HG03066 (cell line): ENCODE measurements at regions not wholly inside any gene's neighbourhood (a gene's known extent, or its start where the extent isn't known, plus 50 kb on each side); places are given as distances from the start of the nearest gene placed in this dataset.
"Not testable (repeated sequence)": the region's sequence is repeated elsewhere in the genome, so short reads cannot be mapped to it uniquely, and the experiment has no call there.

Experiments used
- ATAC-seq: cut with Tn5 transposase; IDR thresholded peaks from one replicate; pipeline ENCODE4 v1.9.1; 2021; ENCODE audit warnings: low read depth; ENCODE audit not compliant: unreplicated experiment

- no peak for ATAC-seq
These were observed 187.3 kb upstream of the TLE4 start for GRCh38 chr9:79384501-79384900.

DNA sequence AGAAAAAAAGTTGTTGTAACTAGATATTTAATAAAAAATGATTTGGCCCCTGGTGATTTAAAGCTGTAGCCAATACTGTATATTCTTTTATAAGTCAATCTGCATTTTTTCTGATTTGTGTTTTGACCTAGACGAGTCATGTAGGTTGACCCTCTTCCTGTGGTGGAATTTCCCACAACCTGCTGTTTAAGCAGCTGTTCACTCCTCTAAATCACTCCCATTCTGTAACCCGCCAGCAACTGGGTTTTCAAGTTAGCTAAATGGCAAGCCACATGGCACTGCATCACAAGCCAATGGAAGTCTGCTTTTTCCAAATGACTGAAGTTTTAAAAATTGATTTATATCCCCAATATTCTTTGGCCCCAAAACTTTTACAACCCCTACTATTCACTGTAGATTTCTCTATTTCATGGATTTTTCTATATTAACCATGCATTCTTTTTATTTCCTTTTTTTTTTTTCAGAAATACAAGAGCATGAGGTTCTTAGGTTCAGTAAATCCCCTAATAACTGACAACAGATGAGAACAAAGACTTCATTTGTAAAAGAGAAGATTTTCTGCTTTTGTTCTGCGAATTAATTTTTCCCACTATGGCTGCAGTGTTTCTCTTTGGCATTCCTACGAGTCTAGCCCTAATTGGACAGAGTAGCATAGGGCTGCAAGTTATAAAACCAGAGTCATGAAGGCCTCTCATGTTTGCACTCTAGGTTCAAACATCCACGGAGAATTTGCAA lies 184.5 kb upstream of the TLE4 start:
- no peak for ATAC-seq

DNA sequence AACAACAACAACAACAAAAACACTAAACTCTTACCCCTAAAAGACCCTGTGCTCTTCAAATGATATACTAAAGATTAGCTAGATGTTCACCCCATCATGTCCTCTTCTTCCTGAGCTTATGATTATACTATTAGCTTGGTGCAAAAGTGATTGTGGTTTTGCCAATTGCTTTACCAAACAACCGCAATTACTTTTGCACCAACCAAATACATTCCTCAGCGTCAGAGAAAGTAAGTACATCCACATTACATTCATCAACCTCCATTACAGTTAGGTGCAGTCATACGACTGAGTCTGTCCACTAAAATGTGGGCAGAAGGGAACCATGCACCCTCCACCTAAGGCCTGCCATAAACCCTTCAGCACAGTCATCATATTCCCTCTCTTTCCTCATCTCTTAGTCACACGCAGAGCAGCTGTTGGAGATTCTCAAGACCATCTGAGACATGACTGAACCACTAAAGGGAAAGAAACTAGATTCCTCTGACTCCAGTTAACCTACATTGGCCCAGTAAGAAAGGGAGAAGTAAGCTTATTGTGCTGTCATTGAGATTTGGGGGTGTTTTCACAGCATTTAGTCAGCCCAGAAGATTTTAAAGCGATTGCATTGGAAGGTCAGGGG lies 181.6 kb upstream of the TLE4 start:
- no peak for ATAC-seq

GRCh38 chr9:79390781-79391770 lies 180.7 kb upstream of the TLE4 start:
- no peak for ATAC-seq

DNA sequence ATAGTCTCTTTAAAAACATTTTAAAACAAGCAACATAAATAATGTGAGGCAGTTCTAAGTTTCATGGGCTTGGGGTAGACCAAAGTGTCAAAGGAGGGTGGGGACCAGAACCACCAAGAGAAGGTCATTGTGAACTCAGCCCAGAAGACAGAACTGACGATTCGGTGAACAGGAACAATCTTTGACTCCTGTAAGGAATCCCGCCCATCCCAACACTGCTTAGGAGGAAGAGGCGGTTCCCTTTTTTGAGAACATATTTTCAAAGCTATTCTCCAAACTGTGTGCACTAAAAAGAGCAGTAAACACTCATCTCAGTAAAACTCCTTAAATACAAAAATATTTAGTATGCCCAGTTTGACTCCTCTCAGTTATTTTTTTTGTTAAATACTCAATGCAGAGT lies 176.5 kb upstream of the TLE4 start:
- no peak for ATAC-seq

- ATAC-seq, result no peak
These were observed 176.0 kb upstream of the TLE4 start for GRCh38 chr9:79395755-79396154.

GRCh38 chr9:79396168-79396567 lies 175.6 kb upstream of the TLE4 start:
- ATAC-seq, result no peak

- ATAC-seq, result no peak
These were observed 168.3 kb upstream of the TLE4 start for GRCh38 chr9:79403495-79403894.

DNA sequence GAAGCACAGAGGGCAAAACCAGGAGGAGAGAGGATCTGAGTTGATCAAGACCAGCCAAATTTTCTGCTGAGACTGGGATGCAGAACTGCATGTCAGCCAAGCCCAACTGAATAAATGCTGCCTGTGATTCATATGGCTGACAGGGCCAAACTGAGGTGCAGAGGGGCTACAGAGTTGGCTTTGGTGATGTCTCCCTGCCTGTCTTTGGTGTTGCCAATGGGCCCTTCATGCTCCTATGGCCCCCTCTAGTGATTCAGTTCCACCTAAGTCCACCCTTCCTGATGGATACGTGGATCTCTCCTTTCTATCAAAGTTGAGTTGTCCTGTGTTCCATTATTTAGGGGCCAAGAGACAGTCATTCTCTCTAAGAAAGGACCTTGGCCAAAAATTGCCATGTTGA lies 163.6 kb upstream of the TLE4 start:
- ATAC-seq, result no peak

DNA sequence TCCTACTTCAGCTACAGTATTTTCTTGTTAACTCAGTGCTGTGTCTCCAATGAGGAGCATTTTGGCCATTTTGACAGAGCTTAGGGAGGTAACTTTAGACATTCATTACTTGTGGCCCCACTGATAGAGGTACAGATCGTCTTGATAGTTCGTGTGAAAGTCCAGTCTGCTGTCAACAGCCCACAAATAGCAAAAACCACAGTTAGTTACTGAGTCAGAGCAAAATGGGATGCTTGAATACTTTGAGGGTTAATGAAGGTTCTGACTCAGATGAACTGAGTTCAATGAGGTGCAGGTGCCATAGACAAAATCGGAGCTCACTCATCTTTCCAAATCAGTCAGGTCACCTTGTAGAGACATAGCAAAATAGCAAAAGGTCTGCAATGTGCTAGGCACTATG lies 163.1 kb upstream of the TLE4 start:
- no peak for ATAC-seq

- no peak for ATAC-seq
These were observed 162.5 kb upstream of the TLE4 start for GRCh38 chr9:79409182-79409823.

GRCh38 chr9:79425840-79426239 lies 145.9 kb upstream of the TLE4 start:
- no peak for ATAC-seq

DNA sequence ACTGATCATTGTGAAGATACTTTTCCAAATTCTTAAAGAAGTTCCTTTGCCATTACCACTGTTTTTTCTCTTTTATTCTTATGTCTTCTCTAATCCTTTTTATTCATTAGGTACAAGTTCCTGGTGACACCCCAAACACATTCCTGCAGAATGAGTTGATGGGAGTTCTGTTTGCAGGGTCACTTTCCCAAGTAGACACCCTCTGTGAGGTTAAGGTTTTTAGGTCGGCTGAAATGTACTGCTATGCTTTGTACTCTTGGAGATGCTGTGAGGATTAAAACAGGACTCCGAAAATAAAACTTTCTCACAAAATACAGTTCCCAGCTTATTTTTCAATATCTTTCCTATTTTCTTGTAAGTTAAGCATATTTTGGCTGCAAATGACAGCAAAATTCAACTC lies 143.3 kb upstream of the TLE4 start:
- ATAC-seq, result no peak

DNA sequence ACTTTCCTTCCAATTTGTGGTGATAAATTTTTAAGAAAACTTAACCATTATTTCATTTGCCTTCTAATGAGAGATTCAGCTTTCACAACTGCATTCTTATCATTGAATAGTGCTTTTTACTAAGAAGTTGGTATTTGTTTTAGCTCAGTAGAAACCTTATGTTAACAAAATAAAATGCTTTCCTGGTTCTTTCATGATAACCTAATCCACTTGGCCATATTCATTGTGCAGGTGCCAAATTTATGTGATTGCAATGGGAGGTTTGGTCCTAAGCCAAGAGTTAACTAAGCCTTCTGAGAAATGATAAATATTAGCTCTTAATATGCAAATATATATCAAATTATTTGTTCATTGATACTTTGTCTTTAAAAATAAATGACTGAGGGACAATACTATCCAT lies 141.1 kb upstream of the TLE4 start:
- no peak for ATAC-seq

DNA sequence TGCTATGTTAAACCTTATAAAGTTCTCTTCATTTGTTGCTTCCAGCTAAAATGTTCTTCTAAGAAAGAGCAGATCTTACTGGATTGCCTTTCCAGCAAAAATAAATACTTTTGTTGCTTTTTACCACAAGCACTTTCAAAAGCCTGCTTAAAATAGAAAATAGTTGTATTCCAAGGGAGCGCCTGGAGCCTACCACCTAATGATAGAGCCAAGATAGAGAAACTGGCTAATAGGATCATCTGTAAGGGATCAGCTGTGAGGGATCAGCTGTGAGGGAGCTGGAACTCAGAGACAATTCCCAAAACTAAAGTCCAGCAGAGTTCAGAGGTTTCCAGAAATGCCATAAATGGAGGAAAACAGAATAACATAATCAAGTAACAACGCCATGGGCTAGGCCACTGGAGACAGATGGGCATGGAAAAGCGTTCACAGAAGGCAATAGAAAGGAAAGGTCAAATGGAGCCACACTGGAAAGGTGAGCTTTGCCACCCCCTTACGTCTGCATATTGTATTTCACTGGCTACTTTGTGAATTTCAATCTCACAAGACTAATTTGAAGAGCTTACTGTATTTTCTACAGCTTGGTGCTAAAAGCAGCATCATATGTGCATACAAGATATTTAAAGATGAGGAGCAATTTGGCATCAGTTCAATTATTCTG lies 140.6 kb upstream of the TLE4 start:
- ATAC-seq, result no peak

GRCh38 chr9:79432485-79432884 lies 139.3 kb upstream of the TLE4 start:
- no peak for ATAC-seq

- no peak for ATAC-seq
These were observed 138.1 kb upstream of the TLE4 start for GRCh38 chr9:79433703-79434102.

- not testable (repeated sequence) for ATAC-seq
These were observed 132.5 kb upstream of the TLE4 start for GRCh38 chr9:79439221-79439620.

DNA sequence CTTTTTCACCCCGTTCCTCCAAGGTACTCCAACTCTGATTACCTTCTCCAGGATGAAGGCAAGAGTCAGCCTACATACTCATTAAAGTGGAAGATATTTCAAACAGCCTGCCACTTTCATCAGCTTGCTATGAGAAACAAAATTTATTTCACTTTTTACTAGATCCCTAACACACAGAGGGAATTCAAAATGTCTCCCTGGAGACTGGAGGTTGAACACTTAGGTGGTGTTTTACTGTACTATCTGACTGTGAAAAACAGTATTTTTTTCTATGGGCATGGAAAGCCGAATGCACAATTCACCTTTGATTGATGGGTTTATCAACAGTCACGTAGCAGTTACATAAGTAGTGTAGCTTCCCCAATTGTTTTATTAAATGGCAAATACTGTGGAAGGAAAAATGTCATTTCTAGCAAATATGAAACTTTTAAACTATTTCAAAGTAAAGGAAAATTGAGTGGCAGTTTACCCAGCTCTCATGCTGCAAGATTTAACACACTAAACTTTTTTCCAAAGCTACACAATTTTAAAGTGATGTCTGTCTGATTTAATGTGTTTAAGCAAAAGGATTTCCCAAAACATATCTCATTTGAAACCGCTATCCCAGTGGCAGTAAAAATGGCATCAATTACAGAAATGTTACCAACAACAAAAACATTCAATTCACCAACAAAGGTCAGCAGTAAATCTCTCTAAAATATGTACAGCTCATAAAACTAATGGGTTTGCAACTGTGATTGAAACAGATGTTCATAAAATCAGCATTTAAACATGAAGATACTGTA lies 125.0 kb upstream of the TLE4 start:
- ATAC-seq, result no peak

- no peak for ATAC-seq
These were observed 124.5 kb upstream of the TLE4 start for GRCh38 chr9:79447308-79447605.
